ENCODE measurements at regions not wholly inside any gene's neighbourhood (a gene's known extent, or its start where the extent isn't known, plus 50 kb on each side); places are given as distances from the start of the nearest gene placed in this dataset.

GRCh38 chr12:33562401-33562800 lies 122.8 kb upstream of the SYT10 start:
- TF ChIP-seq POLR2AphosphoS5 (IDR thresholded peaks at IDR 0.05) (no peak), POLR2A (IDR thresholded peaks at IDR 0.05) (no peak)
